ENCODE measurements at regions not wholly inside any gene's neighbourhood (a gene's known extent, or its start where the extent isn't known, plus 50 kb on each side); places are given as distances from the start of the nearest gene placed in this dataset.

DNA sequence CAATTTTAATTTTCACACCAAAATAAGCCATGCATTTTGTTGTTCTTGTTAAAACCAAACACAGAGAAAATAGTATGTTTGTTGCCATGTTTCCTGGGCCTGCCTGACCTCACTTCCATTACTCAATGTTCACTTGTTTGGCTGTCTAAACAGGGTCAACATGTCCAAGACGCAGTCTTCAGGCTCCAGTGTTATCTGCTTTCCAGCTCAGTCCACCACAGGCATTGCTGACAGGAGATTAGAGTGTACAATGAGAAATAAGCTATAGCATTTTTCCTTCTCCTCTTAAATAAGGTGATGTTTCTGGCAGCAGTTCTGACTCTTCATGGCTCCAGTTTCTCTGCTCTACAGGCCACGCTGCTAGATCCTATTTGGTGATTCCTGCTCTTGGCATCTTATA lies 1030.5 kb downstream of the KCNT2 start:
- H3K9me3 ChIP-seq (ENCODE audit: low read depth, low read length): no peaks in the 10 kb centered on the region
- no peak overlapping the region for H3K4me3 ChIP-seq (ENCODE audit: low read length)
- no peaks in the 10 kb centered on the region for H3K27me3 ChIP-seq (ENCODE audit: insufficient read depth, low read length)
- H3K4me1 ChIP-seq (ENCODE audit: insufficient read depth, low read length): no peaks in the 10 kb centered on the region

DNA sequence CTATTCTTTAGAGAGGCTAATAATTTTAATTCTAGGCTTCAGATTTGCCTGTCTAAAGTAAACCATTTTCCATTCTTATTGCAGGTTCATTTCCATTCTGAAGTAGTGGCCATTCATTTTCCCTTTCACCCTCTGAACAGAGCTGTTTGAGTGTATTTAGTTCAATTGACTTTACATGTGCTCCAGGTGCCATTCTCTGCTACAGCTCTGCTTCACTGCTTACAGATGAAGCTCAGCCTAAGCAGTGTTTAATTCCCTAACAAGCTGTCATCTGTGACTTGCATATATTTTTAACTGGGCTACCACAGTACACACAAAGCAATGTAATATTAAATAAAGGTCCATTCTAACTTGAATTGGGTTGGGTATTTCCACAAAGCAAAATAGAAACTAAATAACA lies 1031.6 kb downstream of the KCNT2 start:
- Histone ChIP-seq H3K27me3 (ENCODE audit: insufficient read depth, low read length) (no peaks in the 10 kb centered on the region), H3K4me1 (ENCODE audit: insufficient read depth, low read length) (no peaks in the 10 kb centered on the region), H3K4me3 (ENCODE audit: low read length) (no peak overlapping the region), H3K9me3 (ENCODE audit: low read depth, low read length) (no peaks in the 10 kb centered on the region)

DNA sequence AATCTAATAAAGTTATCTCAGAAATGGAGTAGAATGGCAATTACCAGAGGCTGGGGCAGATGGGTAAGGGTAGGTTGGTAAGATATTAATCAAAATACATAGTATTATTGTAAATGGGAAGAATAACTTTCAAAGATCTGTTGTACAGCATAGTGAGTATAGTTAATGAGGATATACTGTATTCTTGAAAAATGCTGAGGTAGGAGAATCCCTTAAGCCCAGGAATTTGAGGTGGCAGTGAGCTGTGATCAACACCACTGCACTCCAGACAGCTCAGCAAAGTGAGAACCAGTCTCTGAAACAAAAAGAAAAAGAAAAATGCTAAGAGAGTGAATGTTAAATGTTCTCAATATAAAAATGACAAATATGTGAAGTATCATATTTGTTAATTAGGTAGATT lies 1033.7 kb downstream of the KCNT2 start:
- Histone ChIP-seq H3K27me3 (ENCODE audit: insufficient read depth, low read length) (no peaks in the 10 kb centered on the region), H3K9me3 (ENCODE audit: low read depth, low read length) (no peaks in the 10 kb centered on the region), H3K4me3 (ENCODE audit: low read length) (no peak overlapping the region), H3K4me1 (ENCODE audit: insufficient read depth, low read length) (no peaks in the 10 kb centered on the region)

DNA sequence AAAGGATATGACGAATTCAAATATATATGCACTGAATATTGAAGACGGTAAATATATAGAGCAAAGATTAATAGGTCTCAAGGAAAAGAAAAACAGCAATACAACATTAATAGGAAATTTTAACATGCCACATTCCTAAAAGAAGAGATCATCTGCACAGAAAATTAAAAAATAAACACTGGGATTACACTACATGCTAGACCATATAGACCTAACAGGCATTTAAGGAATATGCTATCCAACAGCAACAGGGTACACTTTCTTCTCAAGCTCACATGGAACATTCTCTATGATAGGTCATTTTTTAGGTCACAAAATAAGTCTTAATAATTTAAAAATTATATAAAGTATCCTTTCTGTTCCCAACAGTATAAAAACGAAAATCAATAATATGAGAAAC lies 1038.3 kb downstream of the KCNT2 start:
- Histone ChIP-seq H3K27me3 (ENCODE audit: insufficient read depth, low read length) (no peaks in the 10 kb centered on the region), H3K4me1 (ENCODE audit: insufficient read depth, low read length) (no peaks in the 10 kb centered on the region), H3K4me3 (ENCODE audit: low read length) (no peak overlapping the region), H3K9me3 (ENCODE audit: low read depth, low read length) (no peaks in the 10 kb centered on the region)

DNA sequence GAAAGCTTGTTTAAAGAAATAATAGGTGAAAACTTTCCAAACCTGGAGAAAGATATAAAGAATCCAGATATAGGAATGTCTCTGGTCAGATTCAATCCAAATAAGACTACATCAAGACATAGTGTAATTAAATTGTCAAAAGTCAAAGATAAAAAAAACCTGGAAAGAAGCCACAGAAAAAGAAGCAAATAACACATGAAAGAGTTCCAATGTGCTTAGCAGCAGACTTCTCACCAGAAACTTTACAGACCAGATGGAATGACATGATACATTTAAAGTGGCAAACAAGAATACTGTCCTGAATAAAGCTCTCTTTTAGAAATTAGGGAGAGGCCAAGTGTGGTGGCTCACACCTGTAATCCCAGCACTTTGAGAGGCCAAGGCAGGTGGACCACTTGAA lies 1039.9 kb downstream of the KCNT2 start:
- H3K4me1 ChIP-seq (ENCODE audit: insufficient read depth, low read length): no peaks in the 10 kb centered on the region
- no peak overlapping the region for H3K4me3 ChIP-seq (ENCODE audit: low read length)
- H3K9me3 ChIP-seq (ENCODE audit: low read depth, low read length): no peaks in the 10 kb centered on the region
- H3K27me3 ChIP-seq (ENCODE audit: insufficient read depth, low read length): no peaks in the 10 kb centered on the region

DNA sequence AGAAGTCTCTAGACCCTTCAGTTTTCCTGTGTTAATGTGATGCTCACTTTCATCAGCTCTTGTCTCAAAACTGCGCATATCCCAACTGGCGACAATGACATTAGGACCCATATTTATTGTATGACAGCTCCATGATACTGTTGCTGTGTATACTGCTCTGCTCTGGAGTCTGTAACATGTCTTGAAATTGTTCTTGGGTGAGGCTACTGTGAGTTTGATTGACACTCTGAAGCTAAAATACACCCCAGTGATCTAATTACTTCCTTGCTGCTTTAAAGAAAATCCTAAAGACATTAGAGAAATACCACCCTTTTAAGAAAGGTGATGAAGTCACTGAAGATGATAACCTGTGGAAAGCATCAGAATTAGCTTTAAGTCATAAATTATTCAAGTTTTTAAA lies 1046.2 kb downstream of the KCNT2 start:
- H3K27me3 ChIP-seq (ENCODE audit: insufficient read depth, low read length): no peaks in the 10 kb centered on the region
- no peaks in the 10 kb centered on the region for H3K9me3 ChIP-seq (ENCODE audit: low read depth, low read length)
- no peak overlapping the region for H3K4me3 ChIP-seq (ENCODE audit: low read length)
- no peaks in the 10 kb centered on the region for H3K4me1 ChIP-seq (ENCODE audit: insufficient read depth, low read length)

DNA sequence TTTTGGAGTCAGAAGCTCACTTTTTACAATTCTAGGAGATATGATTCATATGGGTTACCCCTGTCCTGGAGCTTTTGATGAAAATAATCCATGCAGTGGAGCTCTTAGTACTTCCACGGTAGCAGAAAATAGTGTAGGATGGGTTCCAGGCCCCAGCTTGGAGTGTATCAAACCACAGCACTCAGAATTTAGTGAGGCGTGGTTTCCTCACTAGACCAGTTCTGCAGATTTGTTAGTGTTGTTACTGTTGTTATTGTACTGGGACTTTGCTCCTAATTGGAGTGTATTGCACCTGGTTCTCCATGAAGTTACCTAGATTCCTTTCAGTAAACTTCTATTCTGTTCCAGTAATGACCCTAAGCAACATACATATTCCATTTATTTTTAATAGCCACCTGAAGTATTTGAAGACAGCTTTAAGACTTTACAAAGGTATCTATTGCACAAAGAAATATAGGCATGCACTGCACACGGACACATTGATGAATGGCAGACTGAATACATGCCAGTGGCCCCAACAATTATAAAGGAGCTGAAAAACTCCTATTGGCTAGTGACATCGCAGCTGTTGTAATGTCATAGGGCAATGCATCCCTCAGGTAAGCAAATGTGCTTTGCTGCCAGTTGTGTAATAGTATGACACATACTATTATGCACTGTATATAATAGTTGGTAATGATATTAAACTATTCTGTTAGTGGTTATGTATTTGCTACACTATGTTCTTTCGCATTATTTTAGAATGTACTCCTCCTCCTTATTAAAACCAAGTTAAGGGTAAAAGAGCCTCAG lies 1058.0 kb downstream of the KCNT2 start:
- Histone ChIP-seq H3K27me3 (ENCODE audit: insufficient read depth, low read length) (no peaks in the 10 kb centered on the region), H3K9me3 (ENCODE audit: low read depth, low read length) (peaks cover 8% of the 10 kb centered on the region), H3K4me3 (ENCODE audit: low read length) (no peak overlapping the region), H3K4me1 (ENCODE audit: insufficient read depth, low read length) (no peaks in the 10 kb centered on the region)

DNA sequence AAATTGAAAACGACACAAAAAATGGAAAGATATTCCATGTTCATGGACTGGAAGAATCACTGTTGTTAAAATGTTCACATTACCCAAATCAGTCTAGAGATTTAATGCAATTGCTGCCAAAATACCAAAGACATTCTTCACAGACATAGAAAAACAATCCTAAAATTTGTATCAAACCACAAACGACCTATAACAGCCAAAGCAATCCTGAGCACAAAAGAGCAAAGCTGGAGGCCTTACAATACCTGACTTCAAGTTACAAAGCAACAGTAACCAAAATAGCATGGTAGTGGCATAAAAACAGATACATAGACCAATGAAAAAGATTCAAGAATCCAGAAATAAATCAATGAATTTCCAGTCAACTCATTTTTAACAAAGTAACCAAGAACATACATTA lies 1077.3 kb downstream of the KCNT2 start:
- no peak overlapping the region for H3K4me3 ChIP-seq (ENCODE audit: low read length)
- no peaks in the 10 kb centered on the region for H3K27me3 ChIP-seq (ENCODE audit: insufficient read depth, low read length)
- no peaks in the 10 kb centered on the region for H3K9me3 ChIP-seq (ENCODE audit: low read depth, low read length)

DNA sequence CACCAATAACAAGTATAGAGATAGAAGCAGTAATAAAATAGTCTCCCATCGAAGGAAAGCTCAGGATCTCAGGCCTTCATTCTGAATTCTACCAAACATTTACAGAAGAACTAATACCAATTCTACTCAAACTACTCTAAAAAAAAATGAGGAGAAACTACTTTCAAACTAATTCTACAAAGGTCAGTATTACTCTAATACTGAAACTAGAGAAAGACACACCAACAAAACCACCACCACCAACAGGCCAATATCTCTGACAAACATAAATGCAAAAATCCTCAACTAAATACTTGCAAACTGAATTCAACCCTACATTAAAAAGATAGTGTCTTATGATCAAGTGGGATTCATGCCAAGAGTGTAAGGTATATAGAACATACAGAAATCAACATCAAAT lies 1078.4 kb downstream of the KCNT2 start:
- Histone ChIP-seq H3K9me3 (ENCODE audit: low read depth, low read length) (no peaks in the 10 kb centered on the region), H3K4me3 (ENCODE audit: low read length) (no peak overlapping the region), H3K4me1 (ENCODE audit: insufficient read depth, low read length) (no peaks in the 10 kb centered on the region), H3K27me3 (ENCODE audit: insufficient read depth, low read length) (no peaks in the 10 kb centered on the region)

More for the DNA sequence above, 1077.3 kb downstream of the KCNT2 start:
- H3K4me1 ChIP-seq (ENCODE audit: insufficient read depth, low read length): no peaks in the 10 kb centered on the region

DNA sequence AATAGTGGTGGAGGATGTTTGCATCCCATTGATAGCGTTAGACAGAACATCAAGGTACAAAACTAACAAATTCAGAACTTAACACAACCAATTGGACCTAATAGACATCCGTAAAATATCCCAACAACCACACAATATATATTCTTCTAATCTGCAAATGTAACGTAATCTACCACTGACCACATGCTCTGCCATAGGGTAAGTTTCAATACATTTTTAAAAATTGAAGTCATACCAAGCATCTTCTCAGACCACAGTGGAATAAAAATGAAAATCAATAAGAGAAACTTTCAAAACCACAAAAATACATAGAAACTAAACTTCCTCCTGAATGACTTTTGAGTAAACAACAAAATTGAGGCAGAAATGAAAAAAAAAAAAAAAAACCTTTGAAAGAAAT lies 1087.5 kb downstream of the KCNT2 start:
- H3K27me3 ChIP-seq (ENCODE audit: insufficient read depth, low read length): no peaks in the 10 kb centered on the region
- H3K4me1 ChIP-seq (ENCODE audit: insufficient read depth, low read length): no peaks in the 10 kb centered on the region
- peaks cover 4% of the 10 kb centered on the region for H3K9me3 ChIP-seq (ENCODE audit: low read depth, low read length)
- no peak overlapping the region for H3K4me3 ChIP-seq (ENCODE audit: low read length)

DNA sequence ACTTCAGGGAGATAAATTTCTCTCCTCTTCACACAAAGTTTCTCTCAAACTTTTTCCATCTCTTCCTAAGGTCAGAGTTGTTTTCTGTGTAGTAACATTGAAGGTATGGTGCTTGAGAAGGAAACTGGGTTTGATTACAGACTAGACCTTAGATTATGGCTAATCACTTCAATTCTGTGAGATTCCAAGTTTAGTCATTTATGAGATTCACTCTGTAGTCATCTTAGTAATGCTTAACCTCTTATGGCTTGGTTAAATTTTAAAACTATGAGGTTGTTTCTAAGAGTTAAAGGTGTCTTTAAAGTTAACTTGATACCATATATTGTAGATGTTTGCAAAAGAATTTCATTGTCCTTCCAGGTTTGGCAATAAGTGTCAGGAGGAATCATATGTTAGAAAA lies 1092.2 kb downstream of the KCNT2 start:
- Histone ChIP-seq H3K27me3 (ENCODE audit: insufficient read depth, low read length) (no peaks in the 10 kb centered on the region), H3K4me3 (ENCODE audit: low read length) (no peak overlapping the region), H3K9me3 (ENCODE audit: low read depth, low read length) (no peaks in the 10 kb centered on the region), H3K4me1 (ENCODE audit: insufficient read depth, low read length) (no peaks in the 10 kb centered on the region)

DNA sequence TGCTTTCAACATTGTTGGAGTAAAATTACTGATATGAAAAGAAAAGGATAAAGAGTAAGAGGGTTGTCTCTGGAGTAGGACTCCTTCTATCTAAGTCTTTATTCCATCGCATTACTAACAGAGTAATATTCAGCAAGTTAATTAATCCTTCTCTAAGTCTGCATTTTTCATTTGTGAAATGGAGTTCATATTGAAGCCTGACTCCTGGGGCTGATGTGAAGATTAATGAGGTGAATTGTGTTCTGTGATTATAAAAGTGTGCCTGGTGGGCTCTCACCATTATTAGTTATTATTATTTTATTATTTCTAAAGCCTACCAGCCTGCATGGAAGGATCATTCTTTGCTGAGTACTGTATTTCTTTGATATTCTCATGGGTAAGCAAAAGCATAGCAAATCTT lies 1096.7 kb downstream of the KCNT2 start:
- no peaks in the 10 kb centered on the region for H3K9me3 ChIP-seq (ENCODE audit: low read depth, low read length)
- H3K4me3 ChIP-seq (ENCODE audit: low read length): no peak overlapping the region
- no peaks in the 10 kb centered on the region for H3K27me3 ChIP-seq (ENCODE audit: insufficient read depth, low read length)
- no peaks in the 10 kb centered on the region for H3K4me1 ChIP-seq (ENCODE audit: insufficient read depth, low read length)

DNA sequence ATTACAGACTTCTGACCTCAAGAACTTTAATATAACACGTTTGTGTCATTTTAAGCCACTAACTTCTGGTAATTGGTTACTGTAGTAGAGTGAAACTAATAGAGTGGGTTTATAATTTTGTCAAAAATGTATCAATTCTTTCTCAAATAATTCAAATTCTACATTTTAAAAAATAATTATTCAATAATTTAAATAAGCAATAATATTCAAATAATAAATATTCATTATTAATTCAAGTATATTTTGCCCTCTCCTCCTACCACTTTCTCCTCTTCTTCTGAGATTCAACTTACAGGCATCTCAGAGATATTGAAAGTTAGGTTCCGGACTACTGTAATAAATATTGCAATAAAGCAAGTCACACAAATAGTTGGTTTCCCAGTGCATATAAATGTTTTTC lies 1107.1 kb downstream of the KCNT2 start:
- H3K4me1 ChIP-seq (ENCODE audit: insufficient read depth, low read length): no peaks in the 10 kb centered on the region
- H3K4me3 ChIP-seq (ENCODE audit: low read length): no peak overlapping the region
- no peaks in the 10 kb centered on the region for H3K9me3 ChIP-seq (ENCODE audit: low read depth, low read length)
- H3K27me3 ChIP-seq (ENCODE audit: insufficient read depth, low read length): no peaks in the 10 kb centered on the region

DNA sequence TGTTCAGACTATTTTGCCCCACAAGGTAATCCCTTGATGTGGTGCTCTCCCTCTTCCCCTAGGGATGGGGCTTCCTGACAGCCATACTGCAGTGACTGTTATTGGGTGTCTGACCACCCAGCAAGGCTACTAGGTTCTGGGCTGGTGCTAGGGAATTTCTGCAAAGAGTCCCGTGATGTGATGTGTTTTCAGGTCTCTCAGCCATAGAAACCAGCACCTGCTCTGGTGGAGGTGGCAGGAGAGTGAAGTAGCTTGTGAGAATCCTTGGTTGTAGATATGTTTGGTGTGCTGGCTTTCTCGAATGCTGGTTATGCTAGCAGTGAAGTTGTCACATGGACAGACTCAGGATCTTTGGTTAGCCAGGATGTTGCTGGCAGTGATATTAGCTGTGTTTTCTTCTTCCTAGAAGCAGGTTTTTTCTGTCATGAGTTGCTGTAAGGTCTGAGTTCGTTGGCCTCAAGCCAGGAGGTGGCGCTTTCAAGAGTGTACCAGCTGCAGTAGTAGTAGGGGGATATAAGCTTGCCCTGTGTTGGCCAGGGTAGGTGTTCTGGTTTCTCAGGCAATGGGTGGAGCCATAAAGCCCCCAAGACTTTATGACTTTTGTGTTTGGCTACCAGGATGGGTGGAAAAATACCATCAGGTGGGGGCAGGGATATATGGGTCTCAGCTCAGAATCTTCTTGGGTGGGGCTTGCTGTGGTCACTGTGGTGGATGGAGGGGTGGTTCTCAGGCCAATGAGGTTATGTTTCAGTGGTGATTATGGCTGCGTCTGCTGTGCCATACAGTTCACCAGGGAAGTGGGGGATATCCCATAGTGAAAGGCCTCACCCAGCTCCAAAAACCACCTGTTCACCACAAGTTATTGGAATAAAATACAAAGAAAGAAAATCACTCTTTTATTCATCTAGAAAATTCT lies 1112.3 kb downstream of the KCNT2 start:
- Histone ChIP-seq H3K4me3 (ENCODE audit: low read length) (no peak overlapping the region), H3K9me3 (ENCODE audit: low read depth, low read length) (peaks cover 9% of the 10 kb centered on the region), H3K4me1 (ENCODE audit: insufficient read depth, low read length) (no peaks in the 10 kb centered on the region), H3K27me3 (ENCODE audit: insufficient read depth, low read length) (no peaks in the 10 kb centered on the region)

DNA sequence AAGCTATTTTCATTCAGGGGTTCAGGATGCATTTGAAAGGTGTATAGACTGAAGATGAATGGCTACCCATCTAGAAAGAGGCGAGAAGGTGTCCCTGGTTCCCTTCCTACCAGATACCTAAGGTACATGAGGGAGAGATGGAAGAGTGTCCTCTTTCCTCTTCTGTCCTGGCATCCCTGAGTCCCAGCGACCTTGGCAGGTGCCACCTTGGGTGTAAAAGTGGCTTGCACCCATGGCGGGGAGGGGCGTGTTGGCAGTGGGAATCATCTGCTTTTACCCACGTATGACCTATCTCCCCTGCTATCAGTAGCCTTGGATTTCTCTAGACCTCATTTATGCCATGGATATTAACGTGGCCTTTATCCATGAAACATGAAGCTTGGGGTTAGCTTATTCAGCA lies 1126.1 kb downstream of the KCNT2 start:
- H3K27me3 ChIP-seq (ENCODE audit: insufficient read depth, low read length): no peaks in the 10 kb centered on the region
- no peaks in the 10 kb centered on the region for H3K9me3 ChIP-seq (ENCODE audit: low read depth, low read length)
- H3K4me3 ChIP-seq (ENCODE audit: low read length): no peak overlapping the region
- no peaks in the 10 kb centered on the region for H3K4me1 ChIP-seq (ENCODE audit: insufficient read depth, low read length)

Measured in mononuclear cell (primary cell).